DMS79 (cell line): ENCODE measurements at regions not wholly inside any gene's neighbourhood (a gene's known extent, or its start where the extent isn't known, plus 50 kb on each side); places are given as distances from the start of the nearest gene placed in this dataset.

Source experiments
- DNase-seq: peaks from one replicate; lab custom pipeline; 2025; lab: John Stamatoyannopoulos, UW

DNA sequence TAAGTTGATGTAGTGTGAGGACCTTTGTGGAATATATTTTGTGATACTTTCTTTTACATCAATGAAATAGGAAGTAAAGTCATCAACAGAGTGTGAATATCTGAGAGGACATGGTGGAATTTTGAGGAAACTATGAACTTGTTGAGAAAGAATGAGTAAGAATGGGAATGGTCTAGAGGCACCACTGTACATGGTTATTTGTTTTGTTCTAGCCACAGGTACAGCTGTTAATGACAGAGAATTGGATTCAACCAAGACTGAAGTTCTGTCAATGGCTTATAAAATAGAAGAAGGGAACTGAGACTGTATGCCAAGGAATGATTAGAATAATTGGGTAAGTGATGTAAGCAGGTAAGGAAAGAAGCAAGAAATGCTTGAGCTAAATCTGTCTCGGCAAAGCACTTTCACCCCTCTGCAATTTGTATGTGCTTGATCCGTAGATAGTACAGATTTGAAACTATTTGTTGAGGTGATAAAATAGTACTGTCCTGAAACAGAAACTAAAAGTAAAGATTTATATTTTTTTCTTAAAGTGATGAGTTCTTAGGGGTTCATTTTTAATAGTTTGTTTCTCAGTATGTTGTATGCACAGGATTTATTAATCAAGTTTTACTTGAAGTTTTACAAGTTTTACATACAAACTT lies 468.8 kb upstream of the SMC2 start:
- DNase-seq: no peak

DNA sequence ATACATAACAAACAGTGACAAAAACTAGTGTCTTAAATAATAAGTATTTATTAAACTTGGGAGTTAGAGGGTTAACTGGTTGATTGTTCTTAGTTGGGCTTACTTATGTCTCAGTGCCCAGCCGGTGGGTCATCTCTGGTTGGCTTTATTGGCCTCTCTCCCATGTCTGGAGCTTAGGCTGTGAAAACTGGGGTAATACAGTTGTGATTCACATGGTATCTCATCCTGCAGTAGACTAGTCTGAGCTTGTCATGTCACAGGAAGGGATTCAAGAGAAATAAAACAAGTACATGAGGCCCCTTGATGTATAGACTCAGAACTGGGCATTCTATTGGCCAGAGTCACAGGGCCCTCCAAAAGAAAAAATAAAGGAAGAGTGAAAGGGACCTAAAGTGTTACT lies 466.4 kb upstream of the SMC2 start:
- no peak for DNase-seq

- DNase-seq: no peak
Observed at GRCh38 chr9:103649086-103649485, 445.0 kb upstream of the SMC2 start.

GRCh38 chr9:103658156-103658555 lies 436.0 kb upstream of the SMC2 start:
- DNase-seq: no peak

GRCh38 chr9:103660830-103661229 lies 433.3 kb upstream of the SMC2 start:
- DNase-seq: no peak

DNA sequence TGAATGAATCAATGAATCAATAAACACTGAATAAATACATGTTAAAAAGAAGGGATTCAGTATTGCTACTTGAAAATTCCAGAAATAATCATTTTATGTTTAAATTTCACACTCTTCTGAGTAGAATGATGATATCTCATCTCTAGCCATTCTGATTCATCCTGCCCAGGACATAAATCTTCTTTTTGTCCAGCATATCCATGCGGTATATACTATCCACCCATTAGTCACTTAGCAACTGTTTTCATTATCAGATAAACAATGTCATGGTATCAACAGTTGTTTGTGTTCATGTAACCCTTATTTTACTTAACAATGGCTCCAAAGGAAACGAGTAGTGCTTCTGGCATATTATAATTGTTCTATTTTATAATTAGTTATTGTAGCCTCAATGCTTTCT lies 432.4 kb upstream of the SMC2 start:
- no peak for DNase-seq

- DNase-seq: no peak
Observed at GRCh38 chr9:103669296-103669695, 424.8 kb upstream of the SMC2 start.

DNA sequence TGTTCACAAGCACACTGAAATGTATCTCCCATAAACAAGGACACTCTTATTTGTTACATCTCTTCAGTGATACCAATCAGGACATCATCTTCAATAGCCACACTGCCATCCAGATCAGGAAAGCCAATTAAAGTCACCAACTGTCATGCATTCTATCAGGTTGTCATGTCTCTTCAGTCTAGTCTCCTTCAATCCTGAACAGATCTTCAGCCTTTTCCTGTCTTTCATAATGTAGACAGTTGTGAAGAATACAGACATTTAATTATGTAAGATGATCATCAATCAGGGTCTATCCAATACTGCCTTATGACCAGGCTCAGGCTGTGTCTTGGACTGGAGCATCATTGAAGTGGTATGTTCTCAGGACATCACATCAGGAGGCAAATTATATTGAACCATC lies 419.8 kb upstream of the SMC2 start:
- no peak for DNase-seq

- no peak for DNase-seq
Observed at GRCh38 chr9:103680581-103680980, 413.5 kb upstream of the SMC2 start.

- no peak for DNase-seq
Observed at GRCh38 chr9:103681435-103681834, 412.7 kb upstream of the SMC2 start.

- DNase-seq: no peak
Observed at GRCh38 chr9:103700195-103700962, 393.7 kb upstream of the SMC2 start.

DNA sequence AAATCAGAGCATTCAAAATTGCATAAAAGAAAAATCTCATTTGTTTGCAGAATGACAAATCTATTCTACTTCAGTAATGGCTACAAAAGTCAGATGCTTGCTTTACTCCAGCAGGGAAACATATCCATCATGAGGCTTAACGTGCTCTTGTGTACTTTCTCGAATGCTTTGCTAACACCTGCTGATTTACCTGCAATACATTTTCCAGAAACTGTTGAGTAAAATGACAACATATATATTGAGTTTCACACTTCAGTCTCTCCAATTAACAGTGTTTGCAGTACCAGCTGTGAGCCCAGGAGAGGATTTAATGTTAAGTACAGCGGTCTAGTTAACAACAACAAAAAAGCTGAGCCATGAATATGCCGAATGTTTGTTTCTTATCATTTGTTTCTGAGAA lies 391.5 kb upstream of the SMC2 start:
- DNase-seq: no peak

- no peak for DNase-seq
Observed at GRCh38 chr9:103707181-103707580, 386.9 kb upstream of the SMC2 start.

DNA sequence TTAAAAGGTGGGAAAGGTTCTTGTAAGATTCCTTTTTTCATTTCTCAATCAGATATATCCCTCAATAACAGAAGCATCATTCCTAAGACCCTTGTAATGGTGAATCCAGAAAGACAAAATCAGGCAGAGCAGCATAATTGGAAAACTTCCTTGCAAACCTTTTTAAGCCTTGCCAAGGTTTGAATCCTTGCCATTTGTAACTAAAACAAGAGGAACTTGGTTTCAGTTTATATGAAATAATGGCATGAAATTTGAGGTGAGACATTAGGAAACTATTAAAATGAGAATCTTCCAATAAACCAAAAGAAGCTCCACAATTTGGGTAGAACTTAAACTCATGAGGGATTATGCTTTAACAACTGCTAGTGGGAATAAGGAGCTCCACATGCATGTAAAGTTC lies 384.7 kb upstream of the SMC2 start:
- DNase-seq: no peak

GRCh38 chr9:103713631-103714030 lies 380.5 kb upstream of the SMC2 start:
- no peak for DNase-seq

GRCh38 chr9:103714992-103715391 lies 379.1 kb upstream of the SMC2 start:
- DNase-seq: no peak

- DNase-seq: no peak
Observed at GRCh38 chr9:103721056-103721455, 373.1 kb upstream of the SMC2 start.

DNA sequence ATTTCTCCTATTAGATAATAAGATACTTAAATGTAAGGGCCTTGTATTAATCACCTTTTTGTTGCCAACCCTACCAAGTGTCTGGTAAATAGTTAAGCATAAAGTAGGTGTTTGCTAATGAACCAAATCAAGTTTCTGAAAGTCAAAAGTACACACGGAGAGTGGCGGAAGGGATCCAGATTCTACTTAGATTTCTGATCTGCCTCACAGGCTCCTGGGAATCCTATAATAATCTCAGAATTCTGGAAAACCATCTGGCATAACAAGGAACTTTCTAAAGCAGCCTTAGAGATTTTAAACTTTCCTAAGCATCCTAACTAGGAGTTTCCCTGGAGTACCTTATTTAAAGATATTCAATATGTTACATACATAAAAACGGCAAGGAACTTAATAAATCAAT lies 363.2 kb upstream of the SMC2 start:
- DNase-seq: no peak

DNA sequence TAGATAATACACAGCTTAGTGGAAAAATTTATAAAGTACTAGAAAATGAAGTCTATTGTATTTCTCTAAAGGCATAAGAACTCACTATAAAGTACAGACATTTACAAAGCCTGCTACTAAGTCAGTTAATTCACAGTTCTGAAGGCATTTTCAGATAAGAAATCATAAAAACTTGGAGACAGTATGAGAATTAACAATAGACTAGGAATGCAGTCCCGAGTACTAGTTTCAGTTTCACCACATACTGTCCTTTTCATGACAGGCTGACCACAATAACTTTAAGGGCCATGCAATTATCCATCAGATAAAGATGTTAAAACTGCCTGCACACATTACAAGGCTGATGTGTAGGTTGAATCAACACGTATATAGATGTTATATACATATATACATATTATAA lies 362.6 kb upstream of the SMC2 start:
- DNase-seq: no peak

DNA sequence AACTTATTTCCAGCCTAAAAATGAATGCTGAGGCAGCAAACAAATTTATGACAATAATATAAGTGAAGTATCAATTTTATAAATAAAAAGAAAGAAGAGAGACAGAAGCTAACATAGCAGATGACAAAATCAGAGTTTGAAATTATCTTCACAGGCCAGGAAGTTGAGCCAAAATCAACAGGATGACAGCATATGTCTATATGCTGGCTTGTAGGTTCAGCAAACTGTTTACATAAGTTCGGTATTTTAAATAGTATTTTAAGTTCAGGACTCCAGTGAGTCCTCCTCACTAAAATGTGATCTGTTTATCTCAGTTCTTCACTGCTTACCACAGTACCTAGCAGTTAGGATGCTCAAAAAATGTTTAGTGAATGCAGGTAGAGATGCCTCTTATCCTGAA lies 359.6 kb upstream of the SMC2 start:
- no peak for DNase-seq

DNA sequence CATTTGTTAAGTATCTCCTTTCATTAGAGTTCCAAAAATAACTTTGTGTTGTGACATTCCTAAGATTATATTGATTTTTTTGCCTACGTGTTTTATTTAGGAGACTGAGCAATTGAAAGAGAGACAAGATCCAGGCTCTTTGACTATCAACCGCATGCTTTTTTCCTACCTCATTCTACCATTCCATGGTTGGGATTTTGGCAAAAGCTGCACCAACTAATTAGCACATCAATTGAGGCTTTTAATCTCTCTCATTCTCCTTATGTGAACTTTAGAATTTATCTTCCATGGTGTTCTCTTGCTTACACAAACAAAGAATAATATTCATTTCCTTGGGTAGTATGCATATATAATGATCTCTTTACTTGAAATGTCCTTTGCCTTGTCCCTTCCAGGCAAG lies 338.7 kb upstream of the SMC2 start:
- no peak for DNase-seq

GRCh38 chr9:103755986-103756385 lies 338.1 kb upstream of the SMC2 start:
- DNase-seq: no peak

GRCh38 chr9:103757062-103757461 lies 337.0 kb upstream of the SMC2 start:
- DNase-seq: no peak

DNA sequence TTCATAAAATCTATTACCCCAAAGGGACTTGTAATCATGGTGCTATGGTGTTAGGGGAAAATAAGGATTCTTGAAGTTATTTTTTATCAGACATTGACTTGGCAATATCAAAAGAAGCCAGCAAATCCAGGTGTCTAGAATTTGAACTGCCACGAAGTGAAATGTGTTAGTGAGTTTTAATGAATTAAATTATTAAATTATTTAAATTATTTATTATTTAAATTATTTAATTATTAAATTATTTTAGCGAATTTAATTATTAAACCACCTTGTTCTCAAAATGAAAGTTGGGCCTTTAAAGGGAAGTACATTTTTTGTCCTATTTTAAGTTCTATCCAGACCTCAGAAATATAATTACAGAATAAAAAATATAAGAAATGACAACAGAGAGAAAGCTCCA lies 332.6 kb upstream of the SMC2 start:
- DNase-seq: no peak
